HG03175 (cell line): ENCODE measurements at regions not wholly inside any gene's neighbourhood (a gene's known extent, or its start where the extent isn't known, plus 50 kb on each side); places are given as distances from the start of the nearest gene placed in this dataset.
"Not testable (repeated sequence)": the region's sequence is repeated elsewhere in the genome, so short reads cannot be mapped to it uniquely, and the experiment has no call there.

Experiments
- ATAC-seq: cut with Tn5 transposase; IDR thresholded peaks from one replicate; pipeline ENCODE4 v1.9.1; 2021; ENCODE audit warnings: mild to moderate bottlenecking, moderate library complexity; ENCODE audit not compliant: unreplicated experiment

- no peak for ATAC-seq
These were observed 201.0 kb upstream of the STK26 start for GRCh38 chrX:131821945-131822622.

GRCh38 chrX:131826572-131826971 is 196.5 kb upstream of the STK26 start:
- ATAC-seq, result no peak

GRCh38 chrX:131827935-131828334 is 195.2 kb upstream of the STK26 start:
- peak; percentile 65 for ATAC-seq

DNA sequence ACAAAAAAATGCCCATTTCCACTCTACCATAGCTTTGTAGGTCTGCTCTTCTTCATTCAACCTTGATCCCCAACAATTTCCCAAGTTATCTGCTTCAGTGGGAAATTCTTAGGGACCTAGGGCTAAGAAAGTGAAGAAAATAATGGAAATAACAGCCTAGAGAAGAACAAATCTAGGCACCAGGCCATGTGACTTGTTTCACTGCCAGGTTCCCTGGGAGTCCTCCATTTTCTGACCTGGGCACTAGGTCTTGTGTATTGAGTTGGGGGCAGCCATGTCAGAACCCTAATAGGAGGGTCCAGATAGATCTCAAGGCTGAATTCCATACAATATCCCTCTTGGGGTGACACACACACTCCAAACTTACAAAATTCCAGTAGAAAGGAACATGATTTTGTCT is 194.6 kb upstream of the STK26 start:
- no peak for ATAC-seq

GRCh38 chrX:131830400-131831184 is 192.5 kb upstream of the STK26 start:
- no peak for ATAC-seq

DNA sequence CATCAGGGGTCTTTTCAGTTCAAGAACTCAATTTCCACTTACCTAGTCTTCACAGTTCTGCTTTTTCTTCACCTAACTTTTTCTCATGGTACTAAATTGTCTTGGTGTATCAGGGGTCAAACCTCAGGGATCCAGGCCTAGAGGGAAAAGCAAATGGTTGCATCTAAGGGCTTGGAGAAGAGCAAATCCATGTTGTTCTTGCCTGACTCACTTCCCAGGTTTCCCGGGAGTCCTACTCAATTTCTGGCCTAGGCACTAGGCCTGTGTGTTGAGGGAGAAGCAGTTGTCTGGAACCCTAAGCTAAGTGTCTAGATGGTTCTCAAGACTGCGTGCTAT is 191.9 kb upstream of the STK26 start:
- ATAC-seq, result no peak

DNA sequence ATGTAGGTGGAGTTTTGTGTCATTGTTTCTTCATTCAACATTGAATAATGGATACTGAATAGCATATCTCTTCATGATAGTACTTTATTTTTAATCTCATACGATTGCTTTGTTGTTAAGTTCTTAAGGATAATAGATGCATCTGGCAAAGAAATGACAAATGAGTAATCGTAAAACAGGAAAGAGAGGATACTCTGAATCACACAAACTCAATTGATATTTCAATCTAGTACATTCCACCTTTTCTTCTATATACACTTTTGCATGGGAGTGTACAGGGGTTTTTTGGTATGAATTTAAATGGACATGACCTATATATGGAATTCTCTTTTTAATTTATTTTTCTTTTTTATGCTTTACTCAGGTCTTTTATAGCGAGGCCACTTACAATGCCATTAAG is 186.9 kb upstream of the STK26 start:
- no peak for ATAC-seq

- ATAC-seq, result no peak
These were observed 185.8 kb upstream of the STK26 start for GRCh38 chrX:131837325-131837724.

- peak; percentile 16 for ATAC-seq
These were observed 182.2 kb upstream of the STK26 start for GRCh38 chrX:131840799-131841495.

- peak; percentile 67 for ATAC-seq
These were observed 181.3 kb upstream of the STK26 start for GRCh38 chrX:131841496-131842437.

DNA sequence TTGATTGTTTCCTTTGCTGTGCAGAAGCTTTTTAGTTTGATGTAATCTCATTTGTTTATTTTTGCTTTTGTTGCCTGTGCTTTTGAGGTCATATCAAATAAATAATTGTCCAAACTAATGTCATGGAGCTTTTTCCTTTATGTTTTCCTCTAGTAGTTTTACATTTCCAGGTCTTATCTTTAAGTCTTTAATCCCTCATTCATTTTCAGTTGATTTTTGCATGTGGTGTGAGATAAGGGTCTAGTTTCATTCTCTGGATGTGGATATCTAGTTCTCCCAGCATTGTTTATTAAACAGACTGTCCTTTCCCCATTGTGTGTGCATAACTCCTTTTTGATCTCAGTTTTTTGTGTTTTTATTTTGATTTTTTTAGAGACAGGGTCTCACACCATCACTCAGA is 179.1 kb upstream of the STK26 start:
- no peak for ATAC-seq

DNA sequence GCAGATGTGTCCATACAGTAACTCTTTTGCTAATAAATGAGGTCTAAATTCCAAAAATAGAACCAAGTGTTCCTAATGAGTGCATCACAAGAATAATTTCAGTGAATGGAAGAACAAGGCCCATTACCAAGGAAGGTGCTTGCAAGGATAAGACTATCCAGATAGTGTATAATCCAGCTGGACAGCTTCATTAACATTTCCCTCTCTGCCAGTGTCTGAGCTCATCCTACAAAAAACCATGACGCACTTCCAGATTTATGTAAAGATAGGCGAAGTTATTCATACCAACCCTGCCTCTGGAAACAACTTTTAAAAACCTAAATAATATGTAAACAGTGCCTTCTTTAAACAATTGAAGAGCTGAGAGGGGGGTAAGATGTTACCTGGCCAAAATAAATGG is 177.9 kb upstream of the STK26 start:
- no peak for ATAC-seq

- ATAC-seq, result no peak
These were observed 177.3 kb upstream of the STK26 start for GRCh38 chrX:131845771-131846170.

GRCh38 chrX:131850964-131851363 is 172.1 kb upstream of the STK26 start:
- not testable (repeated sequence) for ATAC-seq

DNA sequence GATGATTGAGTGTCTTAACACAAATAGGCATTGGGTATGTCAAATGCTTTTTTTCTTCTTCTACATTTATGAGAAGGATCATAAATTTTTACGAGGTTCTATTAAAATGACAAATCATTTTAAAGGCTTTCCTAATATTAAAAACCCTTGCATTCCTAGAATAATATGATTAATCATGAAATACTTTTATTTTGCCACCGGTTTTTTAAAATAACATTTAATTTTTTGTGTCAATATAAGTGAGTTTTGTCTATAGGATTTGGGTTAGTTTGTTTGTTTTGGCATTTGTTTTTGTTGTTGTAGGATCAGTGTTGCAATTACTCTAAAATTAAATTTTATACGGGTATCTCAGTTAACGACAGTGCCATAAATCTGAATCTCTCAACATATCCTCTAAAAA is 169.7 kb upstream of the STK26 start:
- ATAC-seq, result no peak

DNA sequence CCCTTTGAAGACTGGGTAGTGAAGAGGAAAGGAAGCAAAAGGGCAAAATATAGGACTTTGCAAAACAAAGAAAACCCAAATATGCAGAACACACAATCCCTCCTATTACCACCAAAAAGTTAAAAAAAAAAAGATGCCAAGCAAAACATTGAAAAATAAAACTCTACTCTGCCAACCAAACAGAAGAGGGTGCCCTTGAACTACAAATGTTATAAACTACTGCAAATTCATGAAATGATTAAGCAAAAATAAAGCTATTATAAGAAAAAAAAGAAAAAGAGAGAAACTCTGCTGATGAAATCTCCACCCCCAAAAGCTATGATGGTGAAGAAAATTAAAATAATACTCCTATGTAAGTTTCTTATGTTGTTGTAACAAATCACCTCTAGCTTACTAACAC is 168.5 kb upstream of the STK26 start:
- no peak for ATAC-seq

- no peak for ATAC-seq
These were observed 161.9 kb upstream of the STK26 start for GRCh38 chrX:131861088-131861787.

GRCh38 chrX:131862321-131862720 is 160.8 kb upstream of the STK26 start:
- no peak for ATAC-seq

DNA sequence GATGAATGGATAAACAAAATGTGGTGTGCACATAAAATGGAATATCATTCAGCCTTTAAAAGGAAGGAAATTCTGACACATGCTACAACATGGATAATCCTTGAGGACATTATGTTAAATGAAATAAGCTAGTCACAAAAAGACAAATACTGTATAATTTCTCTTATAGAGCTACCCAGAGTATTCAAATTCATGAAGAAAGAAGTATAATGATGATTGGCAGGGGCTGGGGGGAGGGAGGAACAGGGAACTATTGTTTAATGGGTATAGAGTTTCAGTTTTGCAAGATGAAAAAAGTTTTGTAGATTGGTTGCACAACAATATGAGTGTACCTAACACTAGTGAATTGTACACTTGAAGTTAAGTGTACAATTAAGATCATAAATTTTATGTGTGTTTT is 153.9 kb upstream of the STK26 start:
- no peak for ATAC-seq

DNA sequence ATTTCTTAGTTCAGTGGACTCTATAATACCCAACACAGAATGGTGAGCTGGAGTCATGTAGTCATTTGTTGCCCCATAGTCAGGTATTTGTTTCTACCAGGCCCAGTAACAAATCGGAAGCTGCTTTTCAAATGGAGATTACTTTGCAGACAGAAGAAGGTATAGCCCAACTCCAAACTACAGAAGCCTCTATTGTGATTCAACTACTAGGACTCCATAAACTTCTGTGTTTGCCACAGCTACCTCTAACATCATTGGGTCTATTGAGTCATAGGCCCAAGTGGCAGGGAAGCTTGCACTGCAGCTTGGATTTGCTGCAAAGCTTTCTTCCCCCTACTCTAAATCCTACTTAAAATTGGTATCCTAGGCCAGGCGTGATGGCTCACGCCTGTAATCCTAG is 148.8 kb upstream of the STK26 start:
- ATAC-seq, result no peak
